Lower leg skin (tissue), 3 donors: ENCODE measurements at regions not wholly inside any gene's neighbourhood (a gene's known extent, or its start where the extent isn't known, plus 50 kb on each side); places are given as distances from the start of the nearest gene placed in this dataset.

Experiments used
- POLR2A ChIP-seq, 2 donors: fragments of 450-650 bp; IDR thresholded peaks; one replicate each; pipeline ENCODE4 v1.6.1; 2016 to 2017; ENCODE audit warnings: antibody characterized with exemption in 2 of 2, mild to moderate bottlenecking in 1 of 2, moderate library complexity in 1 of 2
- TF ChIP-seq, protein P1 (sequence below), 3 donors: fragments of 450-650 bp; IDR thresholded peaks; one replicate each; pipeline ENCODE4 v1.5.1; 2016; ENCODE audit warnings: antibody characterized with exemption in 3 of 3, mild to moderate bottlenecking in 3 of 3, moderate library complexity in 2 of 3

DNA sequence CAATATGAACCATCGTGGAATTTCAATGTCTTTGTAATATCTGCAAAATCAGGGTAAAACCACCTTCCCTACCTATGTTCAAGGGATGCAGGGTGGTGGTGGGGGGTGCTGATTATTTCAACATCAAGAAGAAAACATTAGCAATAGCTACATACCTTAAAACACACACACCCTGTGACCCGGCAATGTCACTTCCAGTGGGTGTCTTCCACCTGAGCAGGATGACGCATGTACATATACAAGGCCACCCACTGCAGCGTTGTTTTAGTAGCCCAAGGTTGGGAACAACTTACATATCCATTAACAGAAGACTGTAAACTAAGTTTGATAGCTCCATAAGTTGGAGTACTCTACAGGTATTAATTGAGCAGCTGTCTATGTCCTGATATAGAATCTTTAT, 62.6 kb upstream of the SIRPG start:
- TF ChIP-seq, protein P1, sequence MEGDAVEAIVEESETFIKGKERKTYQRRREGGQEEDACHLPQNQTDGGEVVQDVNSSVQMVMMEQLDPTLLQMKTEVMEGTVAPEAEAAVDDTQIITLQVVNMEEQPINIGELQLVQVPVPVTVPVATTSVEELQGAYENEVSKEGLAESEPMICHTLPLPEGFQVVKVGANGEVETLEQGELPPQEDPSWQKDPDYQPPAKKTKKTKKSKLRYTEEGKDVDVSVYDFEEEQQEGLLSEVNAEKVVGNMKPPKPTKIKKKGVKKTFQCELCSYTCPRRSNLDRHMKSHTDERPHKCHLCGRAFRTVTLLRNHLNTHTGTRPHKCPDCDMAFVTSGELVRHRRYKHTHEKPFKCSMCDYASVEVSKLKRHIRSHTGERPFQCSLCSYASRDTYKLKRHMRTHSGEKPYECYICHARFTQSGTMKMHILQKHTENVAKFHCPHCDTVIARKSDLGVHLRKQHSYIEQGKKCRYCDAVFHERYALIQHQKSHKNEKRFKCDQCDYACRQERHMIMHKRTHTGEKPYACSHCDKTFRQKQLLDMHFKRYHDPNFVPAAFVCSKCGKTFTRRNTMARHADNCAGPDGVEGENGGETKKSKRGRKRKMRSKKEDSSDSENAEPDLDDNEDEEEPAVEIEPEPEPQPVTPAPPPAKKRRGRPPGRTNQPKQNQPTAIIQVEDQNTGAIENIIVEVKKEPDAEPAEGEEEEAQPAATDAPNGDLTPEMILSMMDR (IDR thresholded peaks at IDR 0.05), result no peak
- no peak for TF ChIP-seq POLR2A (IDR thresholded peaks at IDR 0.05)
